IPS DF 6.9 (cell line): ENCODE measurements at regions not wholly inside any gene's neighbourhood (a gene's known extent, or its start where the extent isn't known, plus 50 kb on each side); places are given as distances from the start of the nearest gene placed in this dataset.
A peak's percentile ranks its signal among the peaks of the same experiment; 100 is the strongest.

Experiments
- DNase-seq: peaks from one replicate; pipeline ENCODE4 v3.0.0-alpha.2; 2013; ENCODE audit warnings: low read depth, low spot score
- H3K27ac ChIP-seq: one replicate; pipeline ENCODE4 v1.5.1; 2013; ENCODE audit warnings: low read length, control low read depth
- H3K27me3 ChIP-seq: 2 replicates; pipeline ENCODE4 v1.6.1; 2013; ENCODE audit warnings: mild to moderate bottlenecking, low read length; ENCODE audit not compliant: control insufficient read depth, insufficient read depth
- H3K36me3 ChIP-seq: 2 replicates; pipeline ENCODE4 v1.6.1; 2013; ENCODE audit warnings: low read length; ENCODE audit not compliant: control insufficient read depth, insufficient read depth
- H3K4me1 ChIP-seq: 2 replicates; pipeline ENCODE4 v1.6.1; 2013; ENCODE audit warnings: low read length; ENCODE audit not compliant: control insufficient read depth, insufficient read depth
- H3K4me3 ChIP-seq: 2 replicates; pipeline ENCODE4 v1.5.1; 2013; ENCODE audit warnings: mild to moderate bottlenecking, low read length
- H3K9me3 ChIP-seq: 2 replicates; pipeline ENCODE4 v1.6.1; 2013; ENCODE audit warnings: low read length, inconsistent platforms; ENCODE audit not compliant: control insufficient read depth, insufficient read depth
- WGBS: extraction: QIAGEN DNeasy Blood & Tissue Kit; methylation state at CpG from one replicate; pipeline ENCODE4 v1.1.7; 2013; ENCODE audit warnings: mixed read lengths, missing lambda C conversion rate; ENCODE audit not compliant: insufficient read length, insufficient coverage; 5-methylcytosine and 5-hydroxymethylcytosine counted together

DNA sequence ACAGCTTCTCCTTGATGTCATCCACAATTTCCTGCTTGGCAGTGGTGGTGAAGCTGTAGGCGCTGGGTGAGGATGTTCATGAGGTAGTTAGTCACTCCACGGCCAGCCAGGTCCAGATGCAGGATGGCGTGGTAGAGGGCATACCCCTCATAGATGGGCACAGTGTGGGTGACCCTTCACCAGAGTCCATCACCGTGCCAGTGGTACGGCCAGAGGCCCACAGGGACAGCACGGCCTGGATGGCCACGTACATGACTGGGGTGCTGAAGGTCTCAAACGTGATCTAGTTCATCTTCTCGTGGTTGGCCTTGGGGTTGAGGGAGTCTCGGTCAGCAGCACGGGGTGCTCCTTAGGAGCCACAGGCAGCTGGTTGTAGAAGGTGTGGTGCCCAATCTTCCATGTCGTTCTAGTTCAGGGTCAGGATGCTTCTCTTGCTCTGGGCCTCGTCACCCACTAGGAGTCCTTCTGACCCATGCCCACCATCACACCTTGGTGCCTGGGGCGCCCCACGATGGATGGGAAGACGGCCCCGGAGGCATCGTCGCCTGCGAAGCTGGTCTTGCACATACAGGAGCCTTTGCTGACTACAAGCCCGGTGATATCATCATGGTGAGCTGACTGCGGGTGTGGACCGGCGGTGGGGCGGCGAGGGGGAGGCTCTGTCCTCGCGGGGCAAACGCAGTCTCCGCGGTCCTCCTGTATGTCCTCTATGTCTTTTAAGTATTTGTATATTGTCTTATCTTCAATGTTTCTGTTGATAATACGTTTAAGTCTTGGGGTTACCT lies 1119.0 kb downstream of the NAALADL2 start:
- no peaks in the 10 kb centered on the region for H3K36me3 ChIP-seq
- no peak overlapping the region for H3K4me3 ChIP-seq
- DNase-seq, result no peak
- H3K27me3 ChIP-seq, result no peaks in the 10 kb centered on the region
- H3K4me1 ChIP-seq, result no peaks in the 10 kb centered on the region
- no peak overlapping the region for H3K27ac ChIP-seq
- no CpG with 5 or more reads among the region's 32 CpGs for WGBS
- H3K9me3 ChIP-seq, result no peaks in the 10 kb centered on the region

DNA sequence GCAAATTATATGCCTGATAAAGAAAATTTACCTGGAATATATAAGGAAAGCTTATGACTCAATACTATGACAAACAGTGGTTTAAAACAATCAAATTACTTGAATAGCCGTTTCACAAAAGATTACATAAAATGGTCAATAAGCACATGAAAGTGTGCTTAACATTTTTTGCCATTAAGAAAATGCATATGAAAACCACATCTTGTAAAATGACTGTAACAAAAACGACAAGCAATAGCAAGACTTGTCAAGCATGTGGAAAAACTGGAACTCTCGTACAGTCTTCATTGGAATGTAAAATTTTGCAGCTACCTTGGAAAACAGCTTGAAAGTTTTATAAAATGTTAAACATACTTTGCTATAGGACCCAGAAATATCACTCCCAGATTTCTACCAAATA lies 1110.3 kb downstream of the NAALADL2 start:
- no CpG with 5 or more reads among the region's 3 CpGs for WGBS
- Histone ChIP-seq H3K36me3 (no peaks in the 10 kb centered on the region), H3K4me3 (no peak overlapping the region), H3K4me1 (no peaks in the 10 kb centered on the region), H3K9me3 (no peaks in the 10 kb centered on the region), H3K27ac (no peak overlapping the region), H3K27me3 (no peaks in the 10 kb centered on the region)
- no peak for DNase-seq

DNA sequence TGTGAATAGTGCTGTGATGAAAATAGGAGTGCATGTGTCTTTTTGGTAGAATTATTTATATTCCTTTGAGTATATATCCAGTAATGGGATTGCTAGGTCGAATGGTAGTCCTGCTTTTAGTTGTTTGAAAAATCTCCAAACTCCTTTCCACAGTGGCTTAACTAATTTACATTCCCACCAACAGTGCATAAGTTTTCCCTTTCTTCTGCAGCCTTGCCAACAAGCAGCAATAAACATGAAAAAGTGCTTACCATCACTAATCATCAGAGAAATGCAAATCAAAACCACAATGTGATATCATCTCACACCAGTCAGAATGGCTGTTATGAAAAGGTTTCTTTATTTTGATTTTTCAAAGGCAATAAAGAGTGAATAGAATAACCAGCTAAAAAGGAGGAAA lies 1105.9 kb downstream of the NAALADL2 start:
- no CpG with 5 or more reads among the region's 1 CpG for WGBS
- Histone ChIP-seq H3K36me3 (no peaks in the 10 kb centered on the region), H3K4me1 (no peaks in the 10 kb centered on the region), H3K4me3 (no peak overlapping the region), H3K27me3 (no peaks in the 10 kb centered on the region), H3K9me3 (no peaks in the 10 kb centered on the region), H3K27ac (no peak overlapping the region)
- DNase-seq, result no peak

DNA sequence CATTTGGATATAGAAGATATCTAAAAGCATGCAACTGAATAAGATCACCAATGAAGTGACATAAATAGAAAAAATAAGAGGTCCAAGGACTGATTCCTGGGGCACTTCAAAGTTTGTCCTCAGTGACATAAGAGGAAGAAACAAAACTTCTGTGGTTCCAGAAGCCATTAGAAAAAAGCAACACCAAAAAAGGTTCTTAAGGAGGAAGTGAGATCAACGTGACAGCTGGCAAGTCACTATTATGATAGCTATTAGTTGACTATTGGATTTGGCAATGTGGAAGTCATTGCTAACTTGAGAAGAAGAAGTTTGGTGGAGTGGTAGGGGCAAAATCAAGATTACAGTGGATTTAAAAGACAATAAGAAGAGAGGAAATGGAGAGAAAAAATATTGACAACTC lies 1098.3 kb downstream of the NAALADL2 start:
- Histone ChIP-seq H3K4me1 (peaks cover 1% of the 10 kb centered on the region; the same call in 1 of the 2 replicates), H3K36me3 (no peaks in the 10 kb centered on the region), H3K27ac (no peak overlapping the region), H3K27me3 (no peaks in the 10 kb centered on the region), H3K9me3 (no peaks in the 10 kb centered on the region), H3K4me3 (no peak overlapping the region)
- WGBS, result no CpG with 5 or more reads among the region's 1 CpG
- DNase-seq, result no peak

DNA sequence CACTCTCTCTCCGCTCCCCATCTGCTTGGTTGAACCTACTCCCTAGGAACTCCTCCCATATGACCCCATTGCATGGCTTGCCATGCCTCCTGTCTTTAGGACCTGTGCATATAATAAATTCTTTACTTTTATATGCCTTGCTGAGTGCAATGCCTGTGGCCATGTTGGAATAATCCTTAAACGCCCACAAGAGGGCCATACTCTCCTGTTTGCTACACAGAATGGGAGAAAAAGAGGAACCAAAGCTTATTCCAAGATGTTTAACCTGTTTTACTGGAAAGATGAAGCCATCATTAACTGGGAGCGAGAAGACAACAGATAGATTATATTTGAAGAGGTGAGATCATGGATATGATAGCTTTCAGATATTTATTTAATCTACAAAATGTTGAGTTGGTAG lies 1097.8 kb downstream of the NAALADL2 start:
- no peak for DNase-seq
- no CpG with 5 or more reads among the region's 3 CpGs for WGBS

DNA sequence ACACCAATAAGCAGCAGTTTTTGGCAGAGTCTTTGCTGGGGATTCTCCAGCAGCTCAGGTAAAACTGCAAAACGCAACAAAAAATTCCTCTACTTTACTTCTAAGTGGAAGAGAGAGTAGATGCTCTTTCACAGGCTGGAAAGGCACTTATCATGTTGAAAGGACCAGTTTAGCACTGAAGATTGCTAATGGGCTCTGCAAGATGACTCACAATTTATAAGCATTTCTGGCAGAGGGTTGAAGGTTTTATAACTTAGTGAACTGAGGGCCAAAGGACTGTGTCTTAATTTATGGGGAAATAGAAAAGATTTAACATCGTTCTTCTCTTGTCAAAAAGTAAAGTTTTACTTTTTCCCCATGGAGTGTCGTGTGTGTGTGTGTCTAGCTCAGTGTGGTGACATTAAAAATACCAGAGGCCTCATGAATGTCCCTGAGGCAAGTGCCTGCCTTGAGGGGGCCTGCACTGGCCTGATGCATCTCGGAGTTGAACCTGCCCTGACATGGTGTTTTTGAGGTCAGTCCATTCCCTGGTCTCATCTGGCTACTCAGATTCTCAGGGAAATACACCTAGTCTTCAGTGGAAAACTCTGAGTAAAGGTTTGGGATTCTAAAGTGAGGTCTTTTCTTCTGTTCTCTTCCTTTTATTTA lies 1092.0 kb downstream of the NAALADL2 start:
- no CpG with 5 or more reads among the region's 4 CpGs for WGBS
- DNase-seq, result no peak

More for the DNA sequence above, 1097.8 kb downstream of the NAALADL2 start:
- H3K4me1 ChIP-seq, result peaks cover 1% of the 10 kb centered on the region; the same call in 1 of the 2 replicates
- no peaks in the 10 kb centered on the region for H3K36me3 ChIP-seq
- H3K4me3 ChIP-seq, result no peak overlapping the region
- no peak overlapping the region for H3K27ac ChIP-seq
- no peaks in the 10 kb centered on the region for H3K9me3 ChIP-seq
- no peaks in the 10 kb centered on the region for H3K27me3 ChIP-seq

DNA sequence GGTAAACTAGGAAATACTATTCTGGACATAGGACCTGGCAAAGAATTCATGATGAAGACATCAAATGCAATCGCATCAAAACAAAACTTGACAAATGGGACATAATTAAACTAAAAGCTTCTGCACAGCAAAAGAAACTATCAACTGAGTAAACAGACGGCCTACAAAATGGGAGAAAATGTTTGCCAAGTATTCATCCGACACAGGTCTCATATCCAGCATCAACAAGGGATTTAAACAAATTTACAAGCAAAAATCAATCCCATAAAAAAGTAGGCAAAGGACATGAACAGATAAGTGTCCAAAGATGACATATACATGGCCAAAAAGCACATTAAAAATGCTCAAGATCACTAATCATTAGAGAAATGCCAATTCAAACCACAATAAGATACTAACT lies 1088.9 kb downstream of the NAALADL2 start:
- no peaks in the 10 kb centered on the region for H3K9me3 ChIP-seq
- DNase-seq, result no peak
- no CpG with 5 or more reads among the region's 3 CpGs for whole genome bisulfite sequencing
- no peaks in the 10 kb centered on the region for H3K4me1 ChIP-seq
- H3K36me3 ChIP-seq, result no peaks in the 10 kb centered on the region
- no peak overlapping the region for H3K27ac ChIP-seq
- no peaks in the 10 kb centered on the region for H3K27me3 ChIP-seq
- no peak overlapping the region for H3K4me3 ChIP-seq

More for the DNA sequence above, 1092.0 kb downstream of the NAALADL2 start:
- H3K9me3 ChIP-seq, result no peaks in the 10 kb centered on the region
- no peaks in the 10 kb centered on the region for H3K27me3 ChIP-seq
- H3K27ac ChIP-seq, result no peak overlapping the region
- no peak overlapping the region for H3K4me3 ChIP-seq
- H3K4me1 ChIP-seq, result no peaks in the 10 kb centered on the region
- no peaks in the 10 kb centered on the region for H3K36me3 ChIP-seq

DNA sequence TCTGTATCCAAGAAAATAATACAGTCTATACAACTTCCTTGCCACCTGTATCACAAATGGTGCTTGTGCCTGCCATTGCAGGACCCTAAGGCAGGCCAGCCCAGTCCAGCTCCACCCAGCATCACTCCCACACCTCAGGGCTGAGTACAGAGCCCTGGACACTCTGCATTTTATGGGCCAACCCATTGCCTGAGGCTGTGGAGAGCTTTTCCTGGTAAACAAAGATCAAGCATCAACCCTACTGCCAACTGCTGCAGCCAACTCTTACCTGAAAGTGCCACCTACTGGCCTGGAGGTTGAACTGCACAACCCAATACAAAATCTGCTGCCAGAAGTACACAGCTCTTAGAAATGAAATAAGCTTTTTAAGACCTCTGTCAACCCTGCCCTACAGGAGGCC lies 1082.2 kb downstream of the NAALADL2 start:
- Histone ChIP-seq H3K4me1 (no peaks in the 10 kb centered on the region; the same call in 1 of the 2 replicates), H3K27ac (no peak overlapping the region)
- DNase-seq, result peak; percentile 37

DNA sequence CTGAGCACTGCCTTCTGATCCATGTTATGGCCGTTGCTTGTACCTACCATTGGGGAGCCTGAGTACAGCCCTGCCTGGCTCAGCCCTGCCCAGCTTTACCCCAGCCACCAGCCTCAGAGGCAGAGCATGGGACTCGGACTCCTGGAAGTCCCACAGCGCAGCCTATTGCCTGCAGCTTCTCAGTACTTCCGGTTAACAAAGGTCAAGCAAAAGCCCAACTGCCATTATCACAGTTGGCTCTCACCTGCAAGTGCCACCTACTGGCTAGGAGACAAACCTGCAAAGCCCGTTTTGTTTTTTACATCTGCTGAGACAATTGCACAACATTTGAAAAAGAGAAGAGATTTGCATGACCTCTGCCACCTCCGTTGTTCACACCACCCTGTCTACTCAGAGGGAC lies 1081.7 kb downstream of the NAALADL2 start:
- H3K27ac ChIP-seq, result no peak overlapping the region
- H3K4me3 ChIP-seq, result no peak overlapping the region
- DNase-seq, result peak; percentile 68
- no peaks in the 10 kb centered on the region for H3K9me3 ChIP-seq
- H3K27me3 ChIP-seq, result no peaks in the 10 kb centered on the region
- no peaks in the 10 kb centered on the region; the same call in 1 of the 2 replicates for H3K4me1 ChIP-seq
- no CpG with 5 or more reads among the region's 6 CpGs for WGBS
- H3K36me3 ChIP-seq, result no peaks in the 10 kb centered on the region

More for the DNA sequence above, 1082.2 kb downstream of the NAALADL2 start:
- Histone ChIP-seq H3K9me3 (no peaks in the 10 kb centered on the region), H3K27me3 (no peaks in the 10 kb centered on the region), H3K36me3 (no peaks in the 10 kb centered on the region), H3K4me3 (no peak overlapping the region)

DNA sequence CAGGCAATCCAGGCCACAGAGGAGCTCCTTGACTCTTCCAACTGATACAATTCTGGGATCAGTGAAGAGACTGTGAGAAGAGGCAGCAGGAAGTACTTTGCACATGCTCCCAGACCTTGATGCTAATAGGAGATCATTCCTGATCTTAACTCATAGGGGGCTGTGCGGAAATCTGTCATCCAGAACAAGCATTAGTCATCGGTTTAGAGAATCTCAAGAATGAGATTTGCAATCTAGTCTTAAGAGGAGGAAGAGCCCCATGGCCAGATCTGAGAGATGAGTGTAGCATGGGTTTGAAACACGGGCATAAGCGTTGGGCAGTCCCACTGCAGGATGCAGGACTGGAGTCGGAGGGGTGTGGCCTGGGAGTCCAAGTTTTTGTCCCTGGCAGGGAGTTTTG lies 1081.1 kb downstream of the NAALADL2 start:
- H3K4me3 ChIP-seq, result no peak overlapping the region
- H3K4me1 ChIP-seq, result no peaks in the 10 kb centered on the region; the same call in 1 of the 2 replicates
- DNase-seq, result no peak
- H3K36me3 ChIP-seq, result no peaks in the 10 kb centered on the region
- H3K9me3 ChIP-seq, result no peaks in the 10 kb centered on the region
- no CpG with 5 or more reads among the region's 5 CpGs for WGBS
- no peak overlapping the region for H3K27ac ChIP-seq
- no peaks in the 10 kb centered on the region for H3K27me3 ChIP-seq
